ENCODE measurements at regions not wholly inside any gene's neighbourhood (a gene's known extent, or its start where the extent isn't known, plus 50 kb on each side); places are given as distances from the start of the nearest gene placed in this dataset.

- TF ChIP-seq CTCF (conservative IDR thresholded peaks at IDR 0.05 in 1 of 2, IDR thresholded peaks at IDR 0.05 in 1 of 2; ENCODE audit: extremely low read depth in 1 of 2, insufficient read depth in 1 of 2, low read depth in 1 of 2, low read length in 2 of 2) (no peak), EZH2 (IDR thresholded peaks at IDR 0.05; ENCODE audit: borderline replicate concordance, low read length) (no peak)
These were observed 634.6 kb upstream of the SOX9 start for GRCh38 chr17:71486261-71486660.

All from mammary epithelial cell (primary cell).